Transverse colon (tissue), 3 donors: ENCODE measurements at regions not wholly inside any gene's neighbourhood (a gene's known extent, or its start where the extent isn't known, plus 50 kb on each side); places are given as distances from the start of the nearest gene placed in this dataset.

Source experiments
- POLR2A ChIP-seq: fragments of 450-650 bp; IDR thresholded peaks from one replicate; pipeline ENCODE4 v1.6.1; 2016; ENCODE audit warnings: antibody characterized with exemption, mild to moderate bottlenecking, moderate library complexity
- TF ChIP-seq, protein P1 (sequence below), 5 experiments: fragments of 200-600 bp in 3 of 5; fragments of 450-650 bp in 2 of 5; sonication (generic) in 3 of 5; IDR thresholded peaks; 1 replicate in 2 of 5; 2 replicates in 3 of 5; pipeline ENCODE4 v1.5.1; 2016 to 2017; ENCODE audit warnings: antibody characterized with exemption in 5 of 5, inconsistent platforms in 3 of 5, mild to moderate bottlenecking in 2 of 5, moderate library complexity in 1 of 5

DNA sequence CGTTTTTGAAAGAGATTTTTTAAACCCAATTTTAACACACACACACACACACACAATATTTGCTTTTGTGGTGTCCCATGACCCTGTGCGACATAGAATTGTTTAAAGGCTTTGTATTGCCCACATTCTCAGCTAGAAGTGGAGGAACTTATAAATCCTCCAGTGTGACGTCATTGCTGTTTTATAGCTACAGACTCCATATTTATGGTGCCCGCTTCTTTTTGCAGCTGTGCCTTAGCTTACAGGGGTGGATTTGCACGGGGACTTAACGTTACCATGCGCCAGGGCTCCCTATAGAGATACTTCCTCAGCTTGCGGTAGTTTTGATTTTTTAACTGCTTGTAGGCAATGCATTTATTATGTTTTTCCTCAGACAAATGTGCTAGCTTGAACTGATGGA is 101.9 kb upstream of the SMIM21 start:
- TF ChIP-seq, protein P1, sequence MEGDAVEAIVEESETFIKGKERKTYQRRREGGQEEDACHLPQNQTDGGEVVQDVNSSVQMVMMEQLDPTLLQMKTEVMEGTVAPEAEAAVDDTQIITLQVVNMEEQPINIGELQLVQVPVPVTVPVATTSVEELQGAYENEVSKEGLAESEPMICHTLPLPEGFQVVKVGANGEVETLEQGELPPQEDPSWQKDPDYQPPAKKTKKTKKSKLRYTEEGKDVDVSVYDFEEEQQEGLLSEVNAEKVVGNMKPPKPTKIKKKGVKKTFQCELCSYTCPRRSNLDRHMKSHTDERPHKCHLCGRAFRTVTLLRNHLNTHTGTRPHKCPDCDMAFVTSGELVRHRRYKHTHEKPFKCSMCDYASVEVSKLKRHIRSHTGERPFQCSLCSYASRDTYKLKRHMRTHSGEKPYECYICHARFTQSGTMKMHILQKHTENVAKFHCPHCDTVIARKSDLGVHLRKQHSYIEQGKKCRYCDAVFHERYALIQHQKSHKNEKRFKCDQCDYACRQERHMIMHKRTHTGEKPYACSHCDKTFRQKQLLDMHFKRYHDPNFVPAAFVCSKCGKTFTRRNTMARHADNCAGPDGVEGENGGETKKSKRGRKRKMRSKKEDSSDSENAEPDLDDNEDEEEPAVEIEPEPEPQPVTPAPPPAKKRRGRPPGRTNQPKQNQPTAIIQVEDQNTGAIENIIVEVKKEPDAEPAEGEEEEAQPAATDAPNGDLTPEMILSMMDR (IDR thresholded peaks at IDR 0.05): no peak
- TF ChIP-seq POLR2A: no peak
